ENCODE measurements at regions not wholly inside any gene's neighbourhood (a gene's known extent, or its start where the extent isn't known, plus 50 kb on each side); places are given as distances from the start of the nearest gene placed in this dataset.
"Not testable (repeated sequence)": the region's sequence is repeated elsewhere in the genome, so short reads cannot be mapped to it uniquely, and the experiment has no call there.

GRCh38 chr20:47921408-47921807 is 136.1 kb upstream of the SULF2 start:
- H3K4me1 ChIP-seq (ENCODE audit: control insufficient read depth in 2 of 3, insufficient read depth in 2 of 3, low read depth in 1 of 3, low read length in 3 of 3), result no peaks in the 10 kb centered on the region
- H3K27ac ChIP-seq (ENCODE audit: low read depth in 2 of 2, low read length in 2 of 2), result no peak overlapping the region
- TF ChIP-seq, protein P1, sequence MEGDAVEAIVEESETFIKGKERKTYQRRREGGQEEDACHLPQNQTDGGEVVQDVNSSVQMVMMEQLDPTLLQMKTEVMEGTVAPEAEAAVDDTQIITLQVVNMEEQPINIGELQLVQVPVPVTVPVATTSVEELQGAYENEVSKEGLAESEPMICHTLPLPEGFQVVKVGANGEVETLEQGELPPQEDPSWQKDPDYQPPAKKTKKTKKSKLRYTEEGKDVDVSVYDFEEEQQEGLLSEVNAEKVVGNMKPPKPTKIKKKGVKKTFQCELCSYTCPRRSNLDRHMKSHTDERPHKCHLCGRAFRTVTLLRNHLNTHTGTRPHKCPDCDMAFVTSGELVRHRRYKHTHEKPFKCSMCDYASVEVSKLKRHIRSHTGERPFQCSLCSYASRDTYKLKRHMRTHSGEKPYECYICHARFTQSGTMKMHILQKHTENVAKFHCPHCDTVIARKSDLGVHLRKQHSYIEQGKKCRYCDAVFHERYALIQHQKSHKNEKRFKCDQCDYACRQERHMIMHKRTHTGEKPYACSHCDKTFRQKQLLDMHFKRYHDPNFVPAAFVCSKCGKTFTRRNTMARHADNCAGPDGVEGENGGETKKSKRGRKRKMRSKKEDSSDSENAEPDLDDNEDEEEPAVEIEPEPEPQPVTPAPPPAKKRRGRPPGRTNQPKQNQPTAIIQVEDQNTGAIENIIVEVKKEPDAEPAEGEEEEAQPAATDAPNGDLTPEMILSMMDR (IDR thresholded peaks at IDR 0.05; ENCODE audit: borderline replicate concordance, extremely low read depth, insufficient read depth), result no peak
- intact Hi-C loops (cut with DNase I), result no loop called here
- H3K9me3 ChIP-seq (ENCODE audit: control insufficient read depth in 2 of 3, insufficient read depth in 1 of 3, low read length in 3 of 3), result no peaks in the 10 kb centered on the region
- H3K36me3 ChIP-seq (ENCODE audit: control insufficient read depth in 2 of 3, insufficient read depth in 3 of 3, low read length in 3 of 3), result no peaks in the 10 kb centered on the region
- H3K4me3 ChIP-seq (ENCODE audit: low read length in 3 of 3), result no peak overlapping the region
- FAIRE-seq (no peak), DNase-seq (no peak)
- no peaks in the 10 kb centered on the region for H3K27me3 ChIP-seq (ENCODE audit: control insufficient read depth, insufficient read depth, low read length)
- H3K9ac ChIP-seq (ENCODE audit: low read length in 3 of 3), result no peak overlapping the region

DNA sequence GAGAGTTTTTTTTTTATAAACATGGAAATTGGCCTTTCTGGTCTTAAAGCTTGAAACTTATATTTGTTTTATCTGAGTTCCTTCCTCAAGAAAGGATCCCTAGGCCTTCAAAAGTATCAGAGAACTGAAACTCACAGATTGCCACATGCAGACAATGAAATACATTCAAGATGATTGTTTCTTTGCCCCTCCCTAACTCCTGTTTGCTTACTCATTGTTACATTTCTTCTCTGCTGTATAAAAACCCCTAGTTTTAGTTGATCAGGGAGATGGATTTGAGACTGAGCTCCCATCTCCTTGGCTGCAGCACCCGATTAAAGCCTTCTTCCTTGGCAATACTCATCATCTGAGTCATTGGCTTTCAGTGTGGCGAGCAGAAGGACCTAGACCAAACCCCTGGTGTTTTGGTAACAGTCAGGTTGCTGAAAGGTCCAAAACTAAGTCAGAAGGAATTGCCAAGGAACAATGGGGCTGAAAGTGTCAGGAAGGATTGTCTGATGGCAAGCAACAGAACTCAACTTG is 132.3 kb upstream of the SULF2 start:
- no peak overlapping the region for H3K27ac ChIP-seq (ENCODE audit: low read depth in 2 of 2, low read length in 2 of 2)
- no peaks in the 10 kb centered on the region for H3K4me1 ChIP-seq (ENCODE audit: control insufficient read depth in 2 of 3, insufficient read depth in 2 of 3, low read depth in 1 of 3, low read length in 3 of 3)
- no peak overlapping the region for H3K9ac ChIP-seq (ENCODE audit: low read length in 3 of 3)
- DNase-seq (peak in 1 of 5 donors; percentile 5), FAIRE-seq (no peak)
- no peak overlapping the region for H3K4me3 ChIP-seq (ENCODE audit: low read length in 3 of 3)
- intact Hi-C loops (cut with DNase I), result no loop called here
- H3K36me3 ChIP-seq (ENCODE audit: control insufficient read depth in 2 of 3, insufficient read depth in 3 of 3, low read length in 3 of 3), result no peaks in the 10 kb centered on the region
- TF ChIP-seq, protein P1 (IDR thresholded peaks at IDR 0.05; ENCODE audit: borderline replicate concordance, extremely low read depth, insufficient read depth), result no peak
- H3K9me3 ChIP-seq (ENCODE audit: control insufficient read depth in 2 of 3, insufficient read depth in 1 of 3, low read length in 3 of 3), result no peaks in the 10 kb centered on the region
- H3K27me3 ChIP-seq (ENCODE audit: control insufficient read depth, insufficient read depth, low read length), result no peaks in the 10 kb centered on the region

GRCh38 chr20:47915495-47915894 is 130.2 kb upstream of the SULF2 start:
- intact Hi-C loops (cut with DNase I), result no loop called here
- Histone ChIP-seq H3K9me3 (ENCODE audit: control insufficient read depth in 2 of 3, insufficient read depth in 1 of 3, low read length in 3 of 3) (no peaks in the 10 kb centered on the region), H3K36me3 (ENCODE audit: control insufficient read depth in 2 of 3, insufficient read depth in 3 of 3, low read length in 3 of 3) (no peaks in the 10 kb centered on the region), H3K4me1 (ENCODE audit: control insufficient read depth in 2 of 3, insufficient read depth in 2 of 3, low read depth in 1 of 3, low read length in 3 of 3) (no peaks in the 10 kb centered on the region), H3K4me3 (ENCODE audit: low read length in 3 of 3) (no peak overlapping the region), H3K27me3 (ENCODE audit: control insufficient read depth, insufficient read depth, low read length) (no peaks in the 10 kb centered on the region), H3K27ac (ENCODE audit: low read depth in 2 of 2, low read length in 2 of 2) (no peak overlapping the region), H3K9ac (ENCODE audit: low read length in 3 of 3) (no peak overlapping the region)
- DNase-seq (peak in 1 of 5 donors; percentile 7), FAIRE-seq (no peak)
- TF ChIP-seq, protein P1 (IDR thresholded peaks at IDR 0.05; ENCODE audit: borderline replicate concordance, extremely low read depth, insufficient read depth), result no peak

DNA sequence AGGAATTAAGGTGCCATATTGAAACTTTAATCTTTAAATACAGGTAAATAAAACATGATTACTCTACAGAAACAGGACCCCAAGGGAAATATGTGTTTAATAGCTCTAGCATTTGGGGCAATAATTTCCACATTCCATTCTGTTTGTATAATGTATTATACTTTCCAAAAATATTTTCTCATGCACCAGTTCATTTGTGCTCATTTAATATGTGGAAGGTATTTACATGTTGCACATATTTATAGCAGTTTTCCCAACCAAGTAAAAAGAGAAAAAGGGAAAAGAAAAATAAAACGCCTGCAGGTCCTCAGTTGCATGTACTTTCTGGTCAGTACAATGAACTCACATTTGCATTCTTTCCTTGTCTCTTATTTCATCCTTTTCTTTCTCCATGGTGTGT is 129.5 kb upstream of the SULF2 start:
- no peaks in the 10 kb centered on the region for H3K36me3 ChIP-seq (ENCODE audit: control insufficient read depth in 2 of 3, insufficient read depth in 3 of 3, low read length in 3 of 3)
- no peak overlapping the region for H3K9ac ChIP-seq (ENCODE audit: low read length in 3 of 3)
- DNase-seq (no peak), FAIRE-seq (no peak)
- TF ChIP-seq, protein P1 (IDR thresholded peaks at IDR 0.05; ENCODE audit: borderline replicate concordance, extremely low read depth, insufficient read depth), result no peak
- no peaks in the 10 kb centered on the region for H3K9me3 ChIP-seq (ENCODE audit: control insufficient read depth in 2 of 3, insufficient read depth in 1 of 3, low read length in 3 of 3)
- H3K27ac ChIP-seq (ENCODE audit: low read depth in 2 of 2, low read length in 2 of 2), result no peak overlapping the region
- intact Hi-C loops (cut with DNase I), result no loop called here
- no peak overlapping the region for H3K4me3 ChIP-seq (ENCODE audit: low read length in 3 of 3)
- no peaks in the 10 kb centered on the region for H3K4me1 ChIP-seq (ENCODE audit: control insufficient read depth in 2 of 3, insufficient read depth in 2 of 3, low read depth in 1 of 3, low read length in 3 of 3)
- H3K27me3 ChIP-seq (ENCODE audit: control insufficient read depth, insufficient read depth, low read length), result no peaks in the 10 kb centered on the region

DNA sequence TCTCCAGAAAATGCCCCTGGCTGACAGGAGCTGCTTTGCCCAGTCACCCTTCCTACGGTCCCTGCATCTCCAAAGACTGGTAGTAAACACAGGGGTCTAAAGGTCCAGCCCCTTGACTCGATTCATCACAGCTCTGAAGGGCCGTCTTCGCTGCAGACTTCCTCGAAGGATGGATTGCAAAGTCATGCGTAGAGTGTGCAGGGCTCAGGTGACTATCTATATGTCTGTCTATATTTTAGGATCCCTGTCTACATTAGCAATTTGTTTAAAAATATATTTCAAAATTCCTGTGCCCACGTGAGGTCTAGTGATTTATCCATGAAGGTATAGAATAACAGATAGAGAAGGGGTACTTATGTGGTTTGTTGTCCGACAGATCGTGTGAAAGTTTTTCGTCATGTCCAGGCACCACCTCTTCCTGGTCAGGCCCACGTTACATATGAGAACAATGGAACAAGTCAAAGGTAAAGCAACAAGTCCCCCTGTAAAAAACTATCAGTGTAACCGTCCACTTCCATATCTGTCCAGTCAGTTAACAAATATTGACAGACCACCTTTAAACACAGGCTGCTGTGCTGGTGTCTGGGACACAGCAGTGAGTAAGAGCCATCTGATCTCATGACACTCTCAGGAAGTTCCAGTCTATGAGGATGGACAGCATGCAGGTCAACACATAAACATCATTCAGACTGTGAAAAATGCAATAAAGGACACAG is 127.7 kb upstream of the SULF2 start:
- not testable (repeated sequence) for FAIRE-seq; H3K4me3 ChIP-seq (ENCODE audit: low read length in 3 of 3)

More for the DNA sequence above, 127.7 kb upstream of the SULF2 start:
- H3K9me3 ChIP-seq (ENCODE audit: control insufficient read depth in 2 of 3, insufficient read depth in 1 of 3, low read length in 3 of 3); intact Hi-C loops (cut with DNase I); H3K9ac ChIP-seq (ENCODE audit: low read length in 3 of 3); H3K27ac ChIP-seq (ENCODE audit: low read depth in 2 of 2, low read length in 2 of 2); H3K4me1 ChIP-seq (ENCODE audit: control insufficient read depth in 2 of 3, insufficient read depth in 2 of 3, low read depth in 1 of 3, low read length in 3 of 3); H3K36me3 ChIP-seq (ENCODE audit: control insufficient read depth in 2 of 3, insufficient read depth in 3 of 3, low read length in 3 of 3); H3K27me3 ChIP-seq (ENCODE audit: control insufficient read depth, insufficient read depth, low read length): not testable (repeated sequence)
- peak in 1 of 5 donors; percentile 3 for DNase-seq
